ENCODE measurements at regions not wholly inside any gene's neighbourhood (a gene's known extent, or its start where the extent isn't known, plus 50 kb on each side); places are given as distances from the start of the nearest gene placed in this dataset.

DNA sequence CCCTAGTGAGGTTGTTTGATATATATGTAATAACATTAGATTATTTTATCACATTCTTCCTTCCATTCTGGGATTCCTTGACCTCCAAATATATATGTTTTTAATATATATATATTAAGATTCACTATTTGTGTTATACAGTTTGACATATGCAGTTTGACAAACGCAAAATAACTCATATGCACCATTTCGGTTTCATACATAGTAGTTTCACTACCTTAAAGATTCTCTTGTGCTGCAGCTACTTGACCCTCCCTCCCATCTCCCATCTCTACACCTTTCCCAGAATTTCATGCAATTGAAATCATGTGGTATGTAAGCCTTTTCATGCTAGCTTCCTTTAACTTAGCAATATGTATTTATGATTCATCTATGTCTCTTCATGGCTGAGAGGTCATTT lies 1244.4 kb downstream of the SORCS3 start:
- H4K20me1 ChIP-seq (ENCODE audit: insufficient read depth, low read length), result no peaks in the 10 kb centered on the region
- in situ Hi-C loops (cut with MboI; ENCODE audit: low sequenced_read_pairs) (no loop called here), dilution Hi-C loops (cut with HindIII; ENCODE audit: low sequenced_read_pairs, unreplicated experiment) (no loop called here), intact Hi-C loops (cut with micrococcal nuclease) (no loop called here)
- H3K4me3 ChIP-seq (ENCODE audit: insufficient read depth, low read depth, low read length), result no peak overlapping the region
- no TSS peak for BruUV-seq (replicated peaks)
- ChIA-PET POLR2A (ENCODE audit: unreplicated experiment) (no interaction called here), CTCF (no interaction called here)
- no peak overlapping the region for H4K5ac ChIP-seq (ENCODE audit: low read depth, low read length)
- H3K79me1 ChIP-seq (ENCODE audit: low read depth in 1 of 2, low read length in 2 of 2), result no peaks in the 10 kb centered on the region
- H3K4me2 ChIP-seq (ENCODE audit: low read depth, low read length), result no peak overlapping the region
- H3K36me3 ChIP-seq (ENCODE audit: control insufficient read depth, insufficient read depth, low read length), result no peaks in the 10 kb centered on the region
- H3K14ac ChIP-seq (replicated peaks; ENCODE audit: low read depth, low read length), result no peak overlapping the region
- no peak overlapping the region for H2AFZ ChIP-seq (replicated peaks; ENCODE audit: low read length, poor library complexity)
- H2BK5ac ChIP-seq (ENCODE audit: low read depth, low read length, poor library complexity, severe bottlenecking), result no peak overlapping the region
- ATAC-seq (ENCODE audit: low read depth), result no peak
- no peak overlapping the region for H2BK120ac ChIP-seq (ENCODE audit: low read depth, low read length)
- H3K9me3 ChIP-seq (ENCODE audit: control insufficient read depth, insufficient read depth, low read length), result peaks cover 4% of the 10 kb centered on the region; the same call in 1 of the 2 replicates
- H2BK15ac ChIP-seq (ENCODE audit: low read depth, low read length), result no peak overlapping the region
- no peak overlapping the region for H2AK5ac ChIP-seq (ENCODE audit: low read depth, low read length)
- no peak overlapping the region for H4K8ac ChIP-seq (ENCODE audit: low read depth in 2 of 2, low read length in 2 of 2)
- H3K9ac ChIP-seq (ENCODE audit: low read depth, low read length), result no peak overlapping the region
- H3K4me1 ChIP-seq (ENCODE audit: control insufficient read depth, insufficient read depth, low read length), result no peaks in the 10 kb centered on the region
- H4K91ac ChIP-seq (ENCODE audit: insufficient read depth, low read depth, low read length), result no peak overlapping the region
- H2BK20ac ChIP-seq (ENCODE audit: low read depth, low read length), result no peak overlapping the region
- H3K4ac ChIP-seq (ENCODE audit: low read depth, low read length), result no peak overlapping the region
- DNase-seq, result no peak
- H3K9me1 ChIP-seq (ENCODE audit: insufficient read depth, low read length), result no peaks in the 10 kb centered on the region
- H3K27ac ChIP-seq (ENCODE audit: insufficient read depth, low read length), result no peak overlapping the region
- H3K23ac ChIP-seq (ENCODE audit: low read depth, low read length), result no peak overlapping the region
- WGBS, 2 experiments (ENCODE audit: extremely low coverage in 2 of 2, insufficient read length in 1 of 2), result no CpG with 5 or more reads among the region's 2 CpGs
- no peaks in the 10 kb centered on the region for H3K27me3 ChIP-seq (ENCODE audit: control insufficient read depth, insufficient read depth, low read length)
- H2AK9ac ChIP-seq (replicated peaks; ENCODE audit: low read depth, low read length, poor library complexity), result no peak overlapping the region
- no peak for TF ChIP-seq CEBPB (IDR thresholded peaks at IDR 0.05; ENCODE audit: low read depth, low read length)
- no peak for TF ChIP-seq SMC3 (IDR thresholded peaks at IDR 0.05; ENCODE audit: low read depth, low read length)
- no peak for TF ChIP-seq NFE2L2 (IDR thresholded peaks at IDR 0.05; ENCODE audit: low read depth, low read length)
- no peak for TF ChIP-seq RFX5 (IDR thresholded peaks at IDR 0.05; ENCODE audit: low read depth, low read length)
- no peak for TF ChIP-seq MXI1 (IDR thresholded peaks at IDR 0.05; ENCODE audit: borderline replicate concordance, low read depth, low read length)
- TF ChIP-seq MAZ (IDR thresholded peaks at IDR 0.05; ENCODE audit: borderline replicate concordance, low read depth, low read length), result no peak
- H3K56ac ChIP-seq (ENCODE audit: extremely low read depth, insufficient read depth, low read length), result no peak overlapping the region
- no peak overlapping the region for H3K18ac ChIP-seq (ENCODE audit: low read depth, low read length)
